Panc1 (cell line): ENCODE measurements at regions not wholly inside any gene's neighbourhood (a gene's known extent, or its start where the extent isn't known, plus 50 kb on each side); places are given as distances from the start of the nearest gene placed in this dataset.
"Not testable (repeated sequence)": the region's sequence is repeated elsewhere in the genome, so short reads cannot be mapped to it uniquely, and the experiment has no call there.

ENCODE experiments used
- CTCF ChIP-seq: fragments of 450-650 bp; IDR thresholded peaks from 2 replicates; pipeline ENCODE4 v1.5.1; 2017; ENCODE audit warnings: mild to moderate bottlenecking
- POLR2AphosphoS5 ChIP-seq: IDR thresholded peaks from 2 replicates; pipeline ENCODE4 v1.6.1; 2012; ENCODE audit warnings: mild to moderate bottlenecking, low read depth, low read length, moderate library complexity
- TF ChIP-seq, protein P1 (sequence below), 2 experiments: IDR thresholded peaks; 2 replicates each; pipeline ENCODE4 v1.6.1; 2011 to 2012; ENCODE audit warnings: low read depth in 2 of 2, control low read depth in 1 of 2, low read length in 1 of 2, mild to moderate bottlenecking in 1 of 2, moderate library complexity in 1 of 2; ENCODE audit not compliant: insufficient read depth in 1 of 2

DNA sequence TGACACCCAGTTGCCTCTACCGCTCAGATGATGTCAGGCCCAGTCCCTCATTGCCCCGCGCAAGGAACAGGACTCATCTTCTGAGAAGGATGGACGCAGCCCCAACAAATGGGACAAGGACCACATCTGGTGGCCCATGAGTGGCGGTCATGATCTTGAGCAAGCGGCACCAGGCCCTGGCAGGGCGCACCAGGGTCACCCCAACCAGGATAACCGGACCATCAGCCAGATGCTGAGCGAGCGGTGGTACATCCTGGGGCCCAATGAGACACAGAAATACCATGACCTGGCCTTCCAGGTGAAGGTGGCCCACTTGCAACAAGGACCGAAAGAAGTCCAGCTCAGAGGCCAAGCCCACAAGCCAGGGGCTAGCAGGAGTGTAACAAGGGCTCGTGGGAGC lies 102.3 kb upstream of the TP53BP2 start:
- not testable (repeated sequence) for TF ChIP-seq CTCF, POLR2AphosphoS5
- TF ChIP-seq, protein P1, sequence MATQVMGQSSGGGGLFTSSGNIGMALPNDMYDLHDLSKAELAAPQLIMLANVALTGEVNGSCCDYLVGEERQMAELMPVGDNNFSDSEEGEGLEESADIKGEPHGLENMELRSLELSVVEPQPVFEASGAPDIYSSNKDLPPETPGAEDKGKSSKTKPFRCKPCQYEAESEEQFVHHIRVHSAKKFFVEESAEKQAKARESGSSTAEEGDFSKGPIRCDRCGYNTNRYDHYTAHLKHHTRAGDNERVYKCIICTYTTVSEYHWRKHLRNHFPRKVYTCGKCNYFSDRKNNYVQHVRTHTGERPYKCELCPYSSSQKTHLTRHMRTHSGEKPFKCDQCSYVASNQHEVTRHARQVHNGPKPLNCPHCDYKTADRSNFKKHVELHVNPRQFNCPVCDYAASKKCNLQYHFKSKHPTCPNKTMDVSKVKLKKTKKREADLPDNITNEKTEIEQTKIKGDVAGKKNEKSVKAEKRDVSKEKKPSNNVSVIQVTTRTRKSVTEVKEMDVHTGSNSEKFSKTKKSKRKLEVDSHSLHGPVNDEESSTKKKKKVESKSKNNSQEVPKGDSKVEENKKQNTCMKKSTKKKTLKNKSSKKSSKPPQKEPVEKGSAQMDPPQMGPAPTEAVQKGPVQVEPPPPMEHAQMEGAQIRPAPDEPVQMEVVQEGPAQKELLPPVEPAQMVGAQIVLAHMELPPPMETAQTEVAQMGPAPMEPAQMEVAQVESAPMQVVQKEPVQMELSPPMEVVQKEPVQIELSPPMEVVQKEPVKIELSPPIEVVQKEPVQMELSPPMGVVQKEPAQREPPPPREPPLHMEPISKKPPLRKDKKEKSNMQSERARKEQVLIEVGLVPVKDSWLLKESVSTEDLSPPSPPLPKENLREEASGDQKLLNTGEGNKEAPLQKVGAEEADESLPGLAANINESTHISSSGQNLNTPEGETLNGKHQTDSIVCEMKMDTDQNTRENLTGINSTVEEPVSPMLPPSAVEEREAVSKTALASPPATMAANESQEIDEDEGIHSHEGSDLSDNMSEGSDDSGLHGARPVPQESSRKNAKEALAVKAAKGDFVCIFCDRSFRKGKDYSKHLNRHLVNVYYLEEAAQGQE (IDR thresholded peaks at IDR 0.05; ENCODE audit: insufficient read depth in 1 of 2, low read depth in 2 of 2, low read length in 1 of 2), result not testable (repeated sequence)
